ENCODE measurements at regions not wholly inside any gene's neighbourhood (a gene's known extent, or its start where the extent isn't known, plus 50 kb on each side); places are given as distances from the start of the nearest gene placed in this dataset.
"Not testable (repeated sequence)": the region's sequence is repeated elsewhere in the genome, so short reads cannot be mapped to it uniquely, and the experiment has no call there.

DNA sequence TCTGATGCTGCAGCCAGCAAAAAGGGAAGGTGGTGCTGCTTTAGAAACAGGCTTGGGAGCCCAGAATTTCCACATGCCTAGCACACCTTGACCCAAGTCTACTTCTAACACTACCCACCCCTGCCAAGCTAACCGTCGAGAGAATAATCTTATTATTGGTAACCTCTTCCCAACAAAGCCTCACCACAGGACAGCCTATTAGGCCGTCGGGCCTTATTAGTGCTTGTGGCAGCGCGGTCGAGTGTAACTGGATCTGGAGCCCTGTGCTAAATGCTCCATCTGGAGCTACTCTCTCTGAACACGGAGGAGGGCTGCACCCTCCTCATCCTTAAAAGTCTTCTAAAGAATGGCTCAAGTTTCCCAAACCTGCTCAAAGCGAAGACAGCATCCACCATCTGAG lies 165.5 kb upstream of the NFIA start:
- Mint-ChIP-seq H3K36me3 (ENCODE audit: low read depth, unreplicated experiment) (peaks cover 5% of the 10 kb centered on the region), H3K4me3 (ENCODE audit: unreplicated experiment) (no peak overlapping the region), H3K4me1 (ENCODE audit: unreplicated experiment) (peaks cover 27% of the 10 kb centered on the region), H3K9me3 (ENCODE audit: unreplicated experiment) (no peaks in the 10 kb centered on the region), H3K27me3 (ENCODE audit: unreplicated experiment) (peaks cover 3% of the 10 kb centered on the region), H3K27ac (ENCODE audit: unreplicated experiment) (no peak overlapping the region)
- TF ChIP-seq, protein P1, sequence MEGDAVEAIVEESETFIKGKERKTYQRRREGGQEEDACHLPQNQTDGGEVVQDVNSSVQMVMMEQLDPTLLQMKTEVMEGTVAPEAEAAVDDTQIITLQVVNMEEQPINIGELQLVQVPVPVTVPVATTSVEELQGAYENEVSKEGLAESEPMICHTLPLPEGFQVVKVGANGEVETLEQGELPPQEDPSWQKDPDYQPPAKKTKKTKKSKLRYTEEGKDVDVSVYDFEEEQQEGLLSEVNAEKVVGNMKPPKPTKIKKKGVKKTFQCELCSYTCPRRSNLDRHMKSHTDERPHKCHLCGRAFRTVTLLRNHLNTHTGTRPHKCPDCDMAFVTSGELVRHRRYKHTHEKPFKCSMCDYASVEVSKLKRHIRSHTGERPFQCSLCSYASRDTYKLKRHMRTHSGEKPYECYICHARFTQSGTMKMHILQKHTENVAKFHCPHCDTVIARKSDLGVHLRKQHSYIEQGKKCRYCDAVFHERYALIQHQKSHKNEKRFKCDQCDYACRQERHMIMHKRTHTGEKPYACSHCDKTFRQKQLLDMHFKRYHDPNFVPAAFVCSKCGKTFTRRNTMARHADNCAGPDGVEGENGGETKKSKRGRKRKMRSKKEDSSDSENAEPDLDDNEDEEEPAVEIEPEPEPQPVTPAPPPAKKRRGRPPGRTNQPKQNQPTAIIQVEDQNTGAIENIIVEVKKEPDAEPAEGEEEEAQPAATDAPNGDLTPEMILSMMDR (IDR thresholded peaks at IDR 0.05; ENCODE audit: unreplicated experiment), result no peak
- no peak for DNase-seq (ENCODE audit: low spot score)

DNA sequence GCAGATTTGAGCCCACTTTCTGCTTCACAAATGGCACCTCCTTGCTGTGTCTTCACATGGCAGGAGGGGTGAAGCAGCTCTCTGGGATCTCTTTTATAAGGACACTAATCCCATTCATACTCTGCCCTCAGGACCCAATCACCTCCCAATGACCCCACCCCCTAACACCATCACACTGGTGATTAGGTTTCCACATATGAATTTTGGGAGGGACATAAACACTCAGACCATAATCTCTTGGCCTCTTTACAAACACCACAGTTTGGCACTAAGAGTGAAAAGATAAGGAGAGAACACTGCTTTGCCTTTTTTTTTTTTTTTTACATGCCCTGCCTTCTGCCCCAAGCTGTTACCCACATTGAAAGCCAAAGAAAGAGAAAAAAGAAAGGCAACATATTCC lies 166.2 kb upstream of the NFIA start:
- peaks cover 29% of the 10 kb centered on the region for H3K4me1 Mint-ChIP-seq (ENCODE audit: unreplicated experiment)
- H3K9me3 Mint-ChIP-seq (ENCODE audit: unreplicated experiment), result no peaks in the 10 kb centered on the region
- no peak overlapping the region for H3K27ac Mint-ChIP-seq (ENCODE audit: unreplicated experiment)
- peaks cover 3% of the 10 kb centered on the region for H3K27me3 Mint-ChIP-seq (ENCODE audit: unreplicated experiment)
- TF ChIP-seq, protein P1 (IDR thresholded peaks at IDR 0.05; ENCODE audit: unreplicated experiment), result no peak
- H3K4me3 Mint-ChIP-seq (ENCODE audit: unreplicated experiment), result no peak overlapping the region
- no peak for DNase-seq (ENCODE audit: low spot score)
- peaks cover 5% of the 10 kb centered on the region for H3K36me3 Mint-ChIP-seq (ENCODE audit: low read depth, unreplicated experiment)

DNA sequence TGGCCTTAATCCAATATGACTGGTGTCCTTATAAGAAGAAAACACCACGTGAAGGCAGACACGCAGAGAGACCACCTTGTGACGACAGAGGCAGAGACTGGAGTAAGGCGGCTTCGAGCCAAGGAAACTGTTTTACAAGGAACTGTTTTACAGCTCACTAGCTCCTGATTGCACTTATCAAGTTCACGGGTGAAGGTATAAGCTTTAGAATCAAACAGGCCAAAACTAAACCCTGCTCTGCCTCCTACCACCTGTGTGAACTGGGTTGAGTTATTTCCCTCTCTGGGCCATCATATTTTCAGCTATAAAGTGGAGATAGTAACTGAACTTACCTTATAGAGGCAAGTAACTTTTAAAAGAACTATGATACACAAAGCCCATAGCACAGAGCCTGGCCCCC lies 166.9 kb upstream of the NFIA start:
- Mint-ChIP-seq H3K27ac (ENCODE audit: unreplicated experiment) (no peak overlapping the region), H3K9me3 (ENCODE audit: unreplicated experiment) (no peaks in the 10 kb centered on the region), H3K4me1 (ENCODE audit: unreplicated experiment) (peaks cover 27% of the 10 kb centered on the region), H3K4me3 (ENCODE audit: unreplicated experiment) (no peak overlapping the region), H3K36me3 (ENCODE audit: low read depth, unreplicated experiment) (peaks cover 5% of the 10 kb centered on the region), H3K27me3 (ENCODE audit: unreplicated experiment) (peaks cover 3% of the 10 kb centered on the region)
- TF ChIP-seq, protein P1 (IDR thresholded peaks at IDR 0.05; ENCODE audit: unreplicated experiment), result no peak
- DNase-seq (ENCODE audit: low spot score), result no peak

DNA sequence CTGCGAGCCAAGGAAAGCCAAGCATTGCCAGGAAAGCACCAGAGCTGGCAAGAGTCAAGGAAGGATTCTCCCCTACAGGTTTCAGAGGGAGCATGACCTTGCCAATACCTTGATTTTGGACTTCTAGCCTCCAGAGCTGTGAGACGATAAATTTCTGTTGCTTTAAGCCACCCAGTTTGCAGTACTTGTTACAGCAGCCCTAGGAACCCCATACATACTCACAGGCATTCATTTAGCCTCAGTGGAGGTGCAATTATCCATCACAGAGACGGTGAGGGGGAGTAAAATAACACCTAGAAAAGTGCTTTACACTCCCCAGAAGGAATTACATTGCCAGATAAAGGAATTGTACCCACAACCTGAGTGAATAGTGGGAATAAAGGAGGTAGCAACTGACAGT lies 167.4 kb upstream of the NFIA start:
- no peak for DNase-seq (ENCODE audit: low spot score)
- TF ChIP-seq, protein P1 (IDR thresholded peaks at IDR 0.05; ENCODE audit: unreplicated experiment), result no peak
- Mint-ChIP-seq H3K27ac (ENCODE audit: unreplicated experiment) (no peak overlapping the region), H3K36me3 (ENCODE audit: low read depth, unreplicated experiment) (peaks cover 5% of the 10 kb centered on the region), H3K27me3 (ENCODE audit: unreplicated experiment) (peaks cover 3% of the 10 kb centered on the region), H3K4me3 (ENCODE audit: unreplicated experiment) (no peak overlapping the region), H3K9me3 (ENCODE audit: unreplicated experiment) (no peaks in the 10 kb centered on the region), H3K4me1 (ENCODE audit: unreplicated experiment) (peaks cover 27% of the 10 kb centered on the region)

DNA sequence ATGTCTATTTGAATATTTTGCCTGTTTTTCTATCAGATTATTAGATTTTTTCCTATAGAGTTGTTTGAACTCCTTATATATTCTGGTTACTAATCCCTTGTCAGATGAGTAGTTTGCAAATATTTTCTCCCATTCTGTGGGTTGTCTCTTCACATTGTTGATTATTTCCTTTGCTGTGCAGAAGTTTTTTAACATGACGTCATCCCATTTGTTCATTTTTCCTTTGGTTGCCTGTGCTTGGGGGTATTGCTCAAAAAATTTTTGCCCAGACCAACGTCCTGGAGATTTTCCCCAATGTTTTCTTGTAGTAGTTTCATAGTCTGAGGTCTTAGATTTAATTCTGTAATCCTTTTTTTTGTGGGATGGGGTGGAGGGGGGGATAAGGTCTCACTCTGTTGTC lies 168.7 kb upstream of the NFIA start:
- Mint-ChIP-seq H3K27ac (ENCODE audit: unreplicated experiment) (peak overlapping the region; percentile 22), H3K4me1 (ENCODE audit: unreplicated experiment) (peaks cover 26% of the 10 kb centered on the region)
- not testable (repeated sequence) for H3K9me3 Mint-ChIP-seq (ENCODE audit: unreplicated experiment); H3K4me3 Mint-ChIP-seq (ENCODE audit: unreplicated experiment); H3K36me3 Mint-ChIP-seq (ENCODE audit: low read depth, unreplicated experiment); DNase-seq (ENCODE audit: low spot score); H3K27me3 Mint-ChIP-seq (ENCODE audit: unreplicated experiment)

DNA sequence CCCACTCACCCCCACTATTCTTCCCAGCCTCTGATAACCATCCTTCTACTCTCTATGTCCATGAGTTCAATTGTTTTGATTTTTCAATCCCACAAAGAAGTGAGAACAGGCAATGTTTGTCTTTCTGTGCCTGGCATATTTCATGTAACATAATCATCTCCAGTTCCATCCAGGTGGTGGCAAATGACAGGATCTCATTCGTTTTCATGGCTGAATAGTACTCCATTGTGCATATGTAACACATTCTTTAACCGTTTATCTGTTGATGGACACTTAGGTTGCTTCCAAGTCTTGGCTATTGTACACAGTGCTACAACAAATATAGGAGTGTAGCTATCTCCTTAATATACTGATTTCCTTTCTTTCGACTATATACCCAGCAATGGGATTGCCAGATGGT lies 169.3 kb upstream of the NFIA start:
- no peaks in the 10 kb centered on the region for H3K9me3 Mint-ChIP-seq (ENCODE audit: unreplicated experiment)
- H3K4me3 Mint-ChIP-seq (ENCODE audit: unreplicated experiment), result no peak overlapping the region
- peak overlapping the region; percentile 22 for H3K27ac Mint-ChIP-seq (ENCODE audit: unreplicated experiment)
- no peak for DNase-seq (ENCODE audit: low spot score)
- TF ChIP-seq, protein P1 (IDR thresholded peaks at IDR 0.05; ENCODE audit: unreplicated experiment), result no peak
- peaks cover 5% of the 10 kb centered on the region for H3K36me3 Mint-ChIP-seq (ENCODE audit: low read depth, unreplicated experiment)
- H3K27me3 Mint-ChIP-seq (ENCODE audit: unreplicated experiment), result peaks cover 3% of the 10 kb centered on the region
- H3K4me1 Mint-ChIP-seq (ENCODE audit: unreplicated experiment), result peaks cover 26% of the 10 kb centered on the region

Measured in endothelial cell (in vitro differentiated cells).